OCI-LY3 (cell line): ENCODE measurements at regions not wholly inside any gene's neighbourhood (a gene's known extent, or its start where the extent isn't known, plus 50 kb on each side); places are given as distances from the start of the nearest gene placed in this dataset.

Experiments used
- H2AFZ ChIP-seq: fragments of 200-600, 300-600 bp; shearing (Covaris generic); 2 replicates; pipeline ENCODE4 v1.6.0; 2014; ENCODE audit warnings: antibody characterized with exemption, low read depth, low read length
- H3K27ac ChIP-seq: fragments of 200-600, 300-600 bp; sonication (generic); 2 replicates; pipeline ENCODE4 v1.5.1; 2014; ENCODE audit warnings: mild to moderate bottlenecking, low read length, moderate library complexity, mixed read lengths
- H3K27me3 ChIP-seq: fragments of 200-600, 300-600 bp; sonication (generic); 2 replicates; pipeline ENCODE4 v1.6.1; 2014; ENCODE audit warnings: low read depth, low read length, mixed read lengths
- H3K36me3 ChIP-seq: fragments of 200-600, 300-600 bp; sonication (generic); replicated peaks from 2 replicates; pipeline ENCODE3; 2014; ENCODE audit warnings: low read depth, low read length, mixed read lengths
- H3K4me1 ChIP-seq: fragments of 300-600, 200-600 bp; sonication (generic); 2 replicates; pipeline ENCODE4 v1.6.1; 2014; ENCODE audit warnings: low read length, mixed read lengths
- H3K4me2 ChIP-seq: fragments of 200-600, 300-600 bp; sonication (generic); 2 replicates; pipeline ENCODE4 v1.6.1; 2014; ENCODE audit warnings: low read length, mixed read lengths
- H3K4me3 ChIP-seq: fragments of 300-600, 200-600 bp; sonication (generic); 2 replicates; pipeline ENCODE4 v1.5.1; 2014; ENCODE audit warnings: antibody characterized with exemption, mild to moderate bottlenecking, low read length, moderate library complexity
- H3K79me2 ChIP-seq: fragments of 300-600, 200-600 bp; shearing (Covaris generic); 2 replicates; pipeline ENCODE4 v1.6.1; 2014; ENCODE audit warnings: mild to moderate bottlenecking, low read length, mixed read lengths
- H3K9ac ChIP-seq: fragments of 300-600, 200-600 bp; shearing (Covaris generic); 2 replicates; pipeline ENCODE4 v1.6.0; 2014; ENCODE audit warnings: mild to moderate bottlenecking, low read length, moderate library complexity
- H3K9me3 ChIP-seq: fragments of 200-600, 300-600 bp; shearing (Covaris generic); 2 replicates; pipeline ENCODE4 v1.6.1; 2014; ENCODE audit warnings: low read length, mixed read lengths; ENCODE audit not compliant: insufficient read depth
- H4K20me1 ChIP-seq: fragments of 200-600, 300-600 bp; sonication (generic); 2 replicates; pipeline ENCODE4 v1.6.1; 2016; ENCODE audit warnings: low read length, mixed read lengths; ENCODE audit not compliant: insufficient read depth
- CTCF ChIP-seq: fragments of 200-600, 300-600 bp; sonication (generic); IDR thresholded peaks from 2 replicates; pipeline ENCODE4 v1.5.1; 2014; ENCODE audit warnings: antibody characterized with exemption, low read length, low read depth
- EZH2phosphoT487 ChIP-seq: fragments of 200-600 bp; shearing (Covaris generic); IDR thresholded peaks from 2 replicates; pipeline ENCODE4 v1.6.1; 2018; ENCODE audit warnings: antibody characterized with exemption, mixed run types, low read depth

- Histone ChIP-seq H3K4me3 (no peak overlapping the region), H4K20me1 (no peaks in the 10 kb centered on the region), H3K9me3 (no peaks in the 10 kb centered on the region), H3K27me3 (peaks cover 14% of the 10 kb centered on the region; the same call in 1 of the 2 replicates), H3K36me3 (no peaks in the 10 kb centered on the region), H3K27ac (no peak overlapping the region), H3K9ac (no peak overlapping the region), H3K79me2 (no peaks in the 10 kb centered on the region), H3K4me2 (no peak overlapping the region), H3K4me1 (peaks cover 7% of the 10 kb centered on the region), H2AFZ (no peak overlapping the region)
- TF ChIP-seq EZH2phosphoT487 (no peak), CTCF (no peak)
These were observed 331.1 kb downstream of the MLLT3 start for GRCh38 chr9:20291201-20291600.

GRCh38 chr9:20290257-20290656 is 332.0 kb downstream of the MLLT3 start:
- peaks cover 14% of the 10 kb centered on the region; the same call in 1 of the 2 replicates for H3K27me3 ChIP-seq
- no peak for TF ChIP-seq CTCF
- TF ChIP-seq EZH2phosphoT487, result no peak
- H3K36me3 ChIP-seq, result no peaks in the 10 kb centered on the region
- H3K9ac ChIP-seq, result no peak overlapping the region
- no peak overlapping the region for H3K4me2 ChIP-seq
- H2AFZ ChIP-seq, result no peak overlapping the region
- no peaks in the 10 kb centered on the region for H4K20me1 ChIP-seq
- peaks cover 7% of the 10 kb centered on the region for H3K4me1 ChIP-seq
- no peak overlapping the region for H3K27ac ChIP-seq
- H3K9me3 ChIP-seq, result no peaks in the 10 kb centered on the region
- H3K79me2 ChIP-seq, result no peaks in the 10 kb centered on the region
- no peak overlapping the region for H3K4me3 ChIP-seq

- Histone ChIP-seq H3K27ac (no peak overlapping the region), H3K4me3 (no peak overlapping the region), H3K9ac (no peak overlapping the region), H3K4me2 (peak overlapping the region; percentile 20), H2AFZ (no peak overlapping the region), H3K79me2 (no peaks in the 10 kb centered on the region), H3K36me3 (no peaks in the 10 kb centered on the region), H3K27me3 (peaks cover 14% of the 10 kb centered on the region; the same call in 1 of the 2 replicates), H3K9me3 (no peaks in the 10 kb centered on the region), H4K20me1 (no peaks in the 10 kb centered on the region), H3K4me1 (peaks cover 7% of the 10 kb centered on the region)
- TF ChIP-seq CTCF, result no peak
- no peak for TF ChIP-seq EZH2phosphoT487
These were observed 332.8 kb downstream of the MLLT3 start for GRCh38 chr9:20289423-20290010.

GRCh38 chr9:20286969-20287368 is 335.3 kb downstream of the MLLT3 start:
- no peak for TF ChIP-seq EZH2phosphoT487
- no peak for TF ChIP-seq CTCF
- Histone ChIP-seq H3K9ac (no peak overlapping the region), H2AFZ (no peak overlapping the region), H3K36me3 (no peaks in the 10 kb centered on the region), H4K20me1 (no peaks in the 10 kb centered on the region), H3K4me1 (peaks cover 7% of the 10 kb centered on the region), H3K27me3 (peaks cover 14% of the 10 kb centered on the region; the same call in 1 of the 2 replicates), H3K27ac (no peak overlapping the region), H3K9me3 (no peaks in the 10 kb centered on the region), H3K4me3 (no peak overlapping the region), H3K79me2 (no peaks in the 10 kb centered on the region), H3K4me2 (no peak overlapping the region)
